Activated CD8-positive, alpha-beta memory T cell treated with anti-CD3 and anti-CD28 coated beads, Interleukin-2, amount 50 U/mL, for 4 hours (primary cell): ENCODE measurements at regions not wholly inside any gene's neighbourhood (a gene's known extent, or its start where the extent isn't known, plus 50 kb on each side); places are given as distances from the start of the nearest gene placed in this dataset.

ENCODE experiments used
- DNase-seq: peaks from one replicate; pipeline ENCODE4 v3.0.0-alpha.2; 2020

DNA sequence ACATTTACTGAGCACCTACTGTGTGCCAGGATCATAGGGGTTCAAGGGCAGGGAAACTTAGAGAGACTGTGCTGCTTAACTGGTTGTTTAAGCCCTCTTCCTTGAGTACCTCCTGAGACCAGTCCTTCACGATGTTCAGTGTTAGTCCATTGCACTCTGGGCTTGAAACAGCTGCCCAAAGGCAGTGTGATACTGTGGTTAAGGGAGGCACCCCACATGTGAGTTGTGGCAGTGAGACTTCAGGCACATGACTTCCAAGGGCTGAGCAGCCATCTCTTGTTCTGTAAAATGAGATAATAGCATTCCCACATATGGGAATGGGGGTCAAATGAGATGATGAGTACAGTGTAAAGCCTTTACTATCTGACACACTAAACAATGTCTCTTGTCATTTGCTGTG lies 75.1 kb downstream of the LINGO1 start:
- DNase-seq: no peak

DNA sequence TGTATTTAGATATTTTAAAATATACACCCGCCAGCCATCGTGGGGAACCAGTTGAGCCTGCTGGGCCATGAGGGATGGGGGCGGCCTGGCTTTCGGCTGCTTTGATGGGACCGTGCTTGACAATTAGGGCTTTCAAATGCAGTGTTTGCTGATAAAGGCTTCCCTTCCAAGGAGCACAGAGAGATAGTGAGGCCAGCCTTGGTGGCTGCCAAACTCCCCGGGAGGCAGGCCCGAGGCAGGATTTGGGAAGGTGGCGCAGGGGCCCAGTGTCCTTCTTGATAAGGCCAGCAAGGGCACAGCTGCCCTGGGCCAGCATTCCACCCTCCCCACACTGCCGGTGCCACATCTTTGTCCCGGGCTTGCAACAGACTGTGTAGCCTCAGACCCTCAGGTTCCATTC lies 75.6 kb downstream of the LINGO1 start:
- no peak for DNase-seq

DNA sequence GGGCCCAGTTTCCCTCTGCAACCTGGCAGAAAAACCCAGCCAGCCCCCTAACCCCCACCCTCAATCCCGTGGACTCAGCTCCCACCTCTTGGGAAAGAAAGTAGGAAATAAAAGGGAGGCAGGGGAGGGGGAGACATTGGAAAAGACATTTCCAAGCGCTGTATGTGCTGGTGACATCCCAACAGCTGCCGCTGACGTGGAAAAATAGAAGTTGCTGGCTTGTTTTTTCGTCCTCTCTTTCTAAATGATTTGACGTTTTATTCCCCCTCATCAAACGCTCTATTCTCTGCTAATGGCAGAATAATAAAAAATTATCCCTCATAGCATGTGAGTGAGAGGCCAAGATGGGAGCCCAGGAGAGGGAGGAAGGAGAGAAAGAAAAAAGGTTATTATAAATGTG lies 76.1 kb downstream of the LINGO1 start:
- no peak for DNase-seq

DNA sequence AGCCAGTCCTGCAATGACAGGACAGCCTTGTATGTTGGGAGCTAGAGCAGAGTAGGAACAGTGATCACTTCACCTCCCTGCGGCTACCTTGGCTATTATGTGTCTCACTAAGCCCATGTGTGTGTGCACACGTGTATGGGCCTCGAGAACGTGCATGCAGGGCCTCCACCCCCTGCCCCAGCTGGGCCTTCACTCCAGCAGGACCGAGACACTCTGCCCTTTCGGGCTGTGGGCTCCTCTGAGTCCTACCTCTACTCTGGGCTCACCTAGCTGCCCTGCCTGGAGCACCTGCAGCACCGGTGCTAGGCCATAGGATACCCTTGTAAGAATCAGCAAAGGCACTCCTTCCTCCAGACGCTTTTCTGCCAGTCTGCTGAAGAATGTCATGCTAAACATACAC lies 77.5 kb downstream of the LINGO1 start:
- no peak for DNase-seq

DNA sequence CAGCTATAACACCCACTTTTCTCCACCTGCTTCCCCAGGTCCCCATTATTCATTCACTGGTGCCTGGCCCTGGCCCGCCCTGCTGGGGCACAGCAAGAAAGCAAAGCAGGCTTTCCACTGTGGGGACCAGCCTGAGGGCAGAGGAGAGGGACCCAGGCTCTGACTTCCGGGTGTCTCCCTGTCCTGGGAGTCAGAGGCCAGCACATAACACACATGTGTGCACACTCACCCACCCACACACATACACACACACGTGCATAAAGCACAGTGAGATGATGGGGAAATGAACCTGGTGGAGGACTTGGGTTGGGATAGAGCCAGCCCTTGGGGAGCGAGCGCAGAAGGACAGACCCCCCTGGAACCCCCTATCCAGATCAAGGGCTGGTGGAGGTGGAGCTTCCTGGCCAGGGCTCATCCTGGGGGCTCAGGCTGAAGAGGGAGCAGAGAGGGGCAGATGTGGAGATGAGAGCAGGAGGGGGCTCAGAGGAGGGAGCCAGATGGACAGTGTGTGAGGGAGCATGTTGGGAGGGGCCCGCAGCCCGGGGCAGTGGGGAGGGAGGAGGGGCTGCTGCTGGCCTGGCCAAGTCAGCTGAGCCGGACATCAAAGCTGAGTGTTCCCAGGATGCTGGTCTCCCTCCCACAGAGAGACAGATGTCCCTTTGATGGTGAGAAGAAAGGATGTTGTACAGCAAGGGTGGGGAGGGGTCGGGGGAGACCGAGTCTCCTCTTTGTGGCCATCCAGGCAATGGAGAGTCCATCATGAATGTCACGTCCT lies 78.2 kb downstream of the LINGO1 start:
- no peak for DNase-seq

DNA sequence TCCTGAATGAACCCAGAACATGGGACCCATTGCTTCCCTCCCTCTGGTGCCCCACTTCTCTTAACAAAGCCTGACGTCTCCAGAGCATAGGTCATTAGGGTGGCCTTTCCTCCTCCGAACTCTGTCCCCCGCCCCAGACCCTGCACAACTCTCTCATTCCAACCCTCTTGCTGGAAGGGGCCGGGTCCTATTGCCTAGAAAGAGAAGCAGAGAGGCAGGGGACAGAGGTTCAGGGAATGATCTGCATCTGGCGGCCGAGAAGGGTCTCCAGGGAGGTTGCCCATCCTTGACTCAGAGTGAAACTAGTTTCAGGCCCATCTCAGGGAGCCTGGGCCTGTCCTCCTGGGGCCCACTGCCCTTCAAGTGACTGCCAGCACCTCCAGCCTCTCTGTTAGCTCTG lies 79.0 kb downstream of the LINGO1 start:
- DNase-seq: no peak

DNA sequence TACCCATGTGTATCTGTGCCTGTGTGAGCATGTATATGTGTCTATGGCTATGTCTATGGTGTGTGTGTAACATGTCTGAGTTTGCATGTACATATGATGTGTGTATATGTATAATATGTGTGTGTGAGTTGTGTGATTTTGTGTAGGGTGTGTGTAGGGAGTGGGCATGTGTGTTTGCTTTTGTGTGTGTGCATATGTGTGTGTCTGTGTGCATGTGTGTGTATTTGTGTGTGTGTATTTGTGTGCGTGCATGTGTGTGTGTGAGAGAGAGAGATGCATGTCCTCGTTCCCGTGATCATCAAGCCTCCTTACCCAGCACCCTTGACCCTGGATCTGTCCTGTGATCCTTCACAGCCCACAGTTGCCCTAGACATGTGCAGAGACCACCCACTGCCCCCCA lies 79.5 kb downstream of the LINGO1 start:
- no peak for DNase-seq

DNA sequence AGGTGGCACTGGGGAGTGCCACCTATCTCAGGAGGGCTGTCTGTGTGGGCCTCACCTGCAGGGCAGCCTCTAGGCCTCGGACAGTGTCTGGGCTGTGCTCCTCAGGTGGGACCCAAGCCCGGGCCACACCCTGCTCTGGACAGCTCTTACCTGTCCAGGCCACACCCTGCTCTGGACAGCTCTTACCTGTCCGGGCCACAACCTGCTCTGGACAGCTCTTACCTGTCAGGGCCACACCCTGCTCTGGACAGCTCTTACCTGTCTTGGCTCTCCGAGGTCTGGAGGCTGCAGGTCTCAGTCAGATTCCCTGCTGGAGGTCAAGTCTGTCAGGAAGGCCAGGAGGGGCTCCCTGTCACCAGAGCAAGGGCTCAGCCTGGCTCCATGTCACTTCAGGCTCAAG lies 80.6 kb downstream of the LINGO1 start:
- no peak for DNase-seq

DNA sequence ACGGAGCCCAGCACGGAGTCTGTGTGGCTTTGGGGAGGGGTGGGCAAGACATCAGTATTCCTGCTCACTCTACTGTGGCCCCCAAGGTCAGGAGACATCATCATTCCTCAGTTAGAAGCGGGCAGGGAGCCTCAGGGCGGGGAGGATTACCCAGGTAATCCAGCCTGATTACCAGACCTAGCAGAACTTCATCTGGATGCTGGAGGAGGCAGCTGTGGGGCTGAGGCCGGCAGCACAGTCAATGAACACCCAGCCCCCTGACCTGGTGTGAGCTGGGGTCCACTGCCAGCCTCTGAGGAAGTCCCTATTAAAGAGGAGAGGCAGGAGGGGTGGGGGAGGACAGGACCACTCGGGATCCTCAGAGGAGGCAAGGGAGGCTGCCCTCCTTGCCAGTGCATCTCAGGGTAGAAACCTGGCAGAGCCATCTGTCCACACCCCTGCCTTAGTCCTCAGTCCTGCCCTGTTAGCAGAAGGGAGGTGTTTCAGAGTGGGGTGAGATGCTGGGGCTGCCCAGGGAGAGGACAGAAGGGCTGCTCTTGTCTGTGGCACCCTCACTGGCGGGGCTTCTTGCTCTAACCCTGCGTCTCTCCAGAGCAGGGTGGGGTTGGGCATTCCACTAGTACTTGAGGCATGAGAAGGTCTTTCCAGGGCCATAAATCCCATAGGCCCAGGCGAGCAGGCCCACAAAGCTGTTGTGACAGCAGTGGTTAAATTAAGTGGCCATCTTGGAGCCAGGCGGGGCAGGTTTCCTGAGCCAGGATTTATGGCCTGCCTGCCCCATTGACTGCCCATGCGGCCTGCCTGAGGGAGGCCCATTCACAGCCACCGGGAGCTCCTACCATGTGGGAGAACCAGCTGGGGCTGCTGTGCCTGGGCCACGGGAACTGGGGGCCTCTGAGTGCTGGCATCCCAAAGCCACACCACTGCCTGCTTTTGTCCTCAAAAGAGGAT lies 82.1 kb downstream of the LINGO1 start:
- no peak for DNase-seq

DNA sequence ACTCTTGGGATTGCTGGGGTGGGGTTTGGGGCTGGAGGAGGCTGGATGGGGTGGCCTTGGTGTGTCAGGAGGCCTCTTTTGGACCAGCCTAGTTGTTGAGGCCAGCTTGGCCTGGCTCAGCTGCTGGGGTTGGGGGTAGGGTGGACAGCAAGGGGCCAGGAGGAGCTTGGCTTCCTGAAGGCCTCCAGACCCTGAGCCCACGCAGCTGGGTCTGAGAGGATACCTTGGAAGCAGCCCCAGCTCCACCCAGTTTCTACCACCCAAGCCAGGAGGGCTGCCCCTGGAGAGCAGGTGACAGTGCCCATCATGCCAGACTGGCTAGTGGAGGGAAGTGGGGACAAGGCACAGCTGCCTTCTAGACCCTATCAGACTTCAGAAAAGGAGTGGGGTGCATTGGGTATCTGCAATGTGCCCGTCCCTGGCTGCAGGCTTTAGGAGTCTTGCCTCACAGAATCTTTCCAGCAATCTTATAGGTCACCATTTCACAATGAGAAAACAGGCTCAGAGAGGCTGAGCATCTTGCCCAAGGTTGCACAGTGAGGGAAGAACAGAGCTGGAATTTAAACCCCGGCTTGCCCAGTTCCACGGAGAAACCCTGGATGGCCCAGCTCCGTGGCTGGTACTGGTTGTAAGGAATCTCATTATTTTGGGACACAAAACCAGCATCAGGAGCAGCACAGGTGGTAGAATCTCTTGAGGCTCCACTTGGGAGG lies 83.0 kb downstream of the LINGO1 start:
- no peak for DNase-seq

DNA sequence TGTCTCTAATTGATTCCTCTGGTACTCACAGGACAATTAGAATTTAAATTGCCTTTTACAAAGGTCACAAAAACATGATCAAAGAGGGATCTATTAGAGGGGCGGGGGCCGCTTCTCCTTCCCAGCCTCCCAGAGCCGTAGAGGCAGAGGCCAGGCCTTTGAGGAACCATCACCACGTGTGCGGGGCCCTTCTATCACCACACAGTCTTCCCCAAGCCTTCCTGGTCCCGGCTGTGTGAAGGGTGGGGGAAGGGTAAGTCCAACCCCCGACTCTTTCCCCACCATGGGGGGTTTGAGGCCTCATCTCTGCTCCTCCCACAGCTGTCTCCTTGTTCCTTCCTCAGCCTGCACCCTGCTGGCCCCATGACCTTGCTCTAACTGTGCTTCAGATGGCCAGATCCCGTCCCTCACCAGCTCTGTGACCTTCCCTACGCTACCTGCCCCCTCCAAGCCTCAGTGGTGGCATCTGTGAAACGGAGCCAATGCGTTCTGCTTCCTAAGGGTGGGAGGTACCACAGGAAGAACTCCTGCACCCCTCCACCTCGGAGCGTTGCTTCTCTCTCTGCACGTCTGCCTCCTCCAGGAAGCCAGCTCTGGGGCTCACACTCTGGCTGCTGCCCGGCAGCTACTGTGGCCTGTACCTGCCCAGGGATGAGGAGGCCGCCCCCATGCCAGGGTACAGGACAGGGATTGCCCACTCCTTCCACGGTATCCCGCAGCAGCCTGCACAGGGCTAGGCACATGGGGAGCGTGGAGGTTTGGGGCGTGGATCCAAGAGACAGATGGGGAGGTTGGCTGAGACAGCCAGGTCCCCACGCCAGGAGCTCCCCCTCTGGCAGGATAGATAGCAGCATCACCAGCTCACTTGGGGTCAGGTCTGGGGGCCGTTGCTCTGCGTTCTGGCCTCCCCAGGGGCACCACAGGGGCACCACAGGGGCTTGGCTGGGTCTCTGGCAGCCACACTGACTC lies 83.8 kb downstream of the LINGO1 start:
- DNase-seq: no peak

DNA sequence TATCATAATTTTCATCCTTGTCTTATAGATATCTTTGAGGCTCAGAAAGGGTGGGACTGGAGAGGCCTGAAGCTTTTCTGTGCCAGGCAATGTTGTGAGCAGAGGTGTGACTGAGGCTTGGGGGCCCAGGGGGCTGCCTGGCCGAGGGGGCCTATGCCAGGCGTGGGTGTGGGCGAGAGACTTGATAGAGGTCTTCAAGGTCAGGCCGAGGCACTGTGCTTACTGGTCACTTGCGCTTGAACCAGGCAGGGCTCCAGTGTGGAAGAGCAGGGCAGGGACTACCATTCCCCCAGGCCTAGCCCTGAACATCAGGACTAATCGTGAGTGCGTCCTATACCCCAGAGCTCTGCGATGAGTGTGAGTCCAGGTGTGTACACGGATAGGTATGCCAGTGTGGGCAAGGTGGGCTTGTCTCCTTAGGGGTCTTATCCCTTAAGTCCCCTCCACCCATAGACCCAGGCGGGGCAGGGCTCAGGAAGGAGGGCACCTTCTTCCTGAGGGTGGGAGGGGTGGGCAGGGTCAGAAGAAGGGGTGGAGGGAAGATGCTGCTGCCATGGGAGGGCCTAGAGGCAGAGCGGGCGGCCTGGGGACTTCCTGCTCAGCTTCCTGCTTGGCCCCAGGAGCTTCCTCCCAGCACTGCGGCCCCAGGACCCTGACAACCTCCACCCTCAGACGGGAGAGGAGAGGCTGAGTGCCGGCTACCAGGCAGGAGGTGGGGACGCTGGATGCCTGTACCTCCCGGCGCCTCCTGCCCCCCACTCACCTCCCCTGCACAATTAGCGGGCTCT lies 84.7 kb downstream of the LINGO1 start:
- no peak for DNase-seq

DNA sequence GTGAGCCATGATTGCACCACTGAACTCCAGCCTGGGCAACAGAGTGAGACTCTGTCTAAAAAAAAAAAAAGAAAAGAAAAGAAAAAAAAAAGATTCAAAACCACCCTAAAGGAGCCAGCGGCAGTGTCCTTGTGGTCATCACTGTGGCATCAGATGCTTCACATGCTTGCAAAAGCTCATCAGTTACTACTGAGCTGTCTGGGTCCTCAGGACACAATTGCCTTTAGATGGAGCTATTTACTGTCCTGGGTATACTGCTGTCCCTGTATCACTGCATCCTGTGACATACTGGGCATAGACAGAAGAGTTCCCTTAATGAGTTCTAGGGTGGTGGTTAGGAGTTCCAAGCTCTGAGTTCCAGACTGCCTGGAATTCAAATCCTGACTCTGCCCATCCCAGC lies 85.8 kb downstream of the LINGO1 start:
- no peak for DNase-seq

DNA sequence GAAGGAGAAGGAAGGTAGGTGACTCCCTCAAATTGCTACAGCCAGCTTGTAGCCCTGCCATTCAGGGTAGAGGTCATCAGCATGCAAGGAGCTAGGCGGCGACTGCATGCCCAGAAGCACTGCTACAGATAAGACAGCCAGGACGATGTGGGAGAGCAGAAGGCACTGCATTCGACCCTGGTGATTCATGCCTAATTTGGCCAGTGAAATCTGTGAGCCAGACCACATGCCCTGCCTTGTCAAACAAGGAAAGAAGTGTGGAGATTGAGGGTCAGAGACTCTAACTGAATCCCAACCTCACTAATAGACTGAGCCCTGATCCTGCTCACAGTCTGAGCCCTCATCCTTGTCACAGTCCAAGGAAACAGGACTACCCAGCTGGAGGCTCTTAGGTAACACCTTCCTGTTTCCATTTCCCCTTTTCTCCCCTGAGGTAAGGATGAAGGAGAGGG lies 86.6 kb downstream of the LINGO1 start:
- no peak for DNase-seq

DNA sequence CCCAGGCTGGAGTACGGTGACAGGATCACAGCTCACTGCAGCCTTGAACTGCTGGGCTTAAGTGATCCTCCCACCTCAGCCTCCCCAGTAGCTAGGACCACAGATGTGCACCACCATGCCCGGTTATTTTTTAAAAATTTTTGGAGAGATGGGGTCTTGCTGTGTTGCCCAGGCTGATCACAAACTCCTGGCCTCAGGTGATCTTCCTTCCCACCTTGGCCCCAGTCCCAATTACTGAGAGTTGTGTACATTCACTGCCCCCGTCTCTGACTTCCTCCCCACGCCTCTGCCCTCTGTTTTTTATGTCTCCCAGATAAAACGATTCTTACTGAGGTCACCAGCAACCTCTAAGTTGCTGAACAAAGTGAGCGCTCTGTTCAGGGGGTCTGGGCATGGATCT lies 87.7 kb downstream of the LINGO1 start:
- DNase-seq: no peak

DNA sequence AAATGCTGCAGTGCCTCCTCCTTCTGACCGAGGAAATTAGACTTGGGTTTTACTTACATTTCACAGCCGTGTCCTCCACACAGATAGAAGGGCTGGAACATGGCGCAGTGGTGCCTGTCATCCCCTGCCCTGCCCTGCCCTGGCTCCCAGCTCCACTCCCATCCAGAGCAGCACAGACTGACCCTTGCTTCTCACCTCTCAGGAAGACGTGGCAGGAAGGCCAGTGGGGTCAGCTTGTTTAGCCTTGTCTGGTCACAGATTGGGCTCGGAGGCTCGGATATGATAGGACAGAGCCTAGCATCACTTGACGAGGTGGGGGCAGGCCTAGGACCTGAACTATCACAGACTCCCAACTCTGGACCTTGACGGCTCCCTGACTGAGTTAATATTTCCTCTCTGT lies 88.5 kb downstream of the LINGO1 start:
- no peak for DNase-seq

DNA sequence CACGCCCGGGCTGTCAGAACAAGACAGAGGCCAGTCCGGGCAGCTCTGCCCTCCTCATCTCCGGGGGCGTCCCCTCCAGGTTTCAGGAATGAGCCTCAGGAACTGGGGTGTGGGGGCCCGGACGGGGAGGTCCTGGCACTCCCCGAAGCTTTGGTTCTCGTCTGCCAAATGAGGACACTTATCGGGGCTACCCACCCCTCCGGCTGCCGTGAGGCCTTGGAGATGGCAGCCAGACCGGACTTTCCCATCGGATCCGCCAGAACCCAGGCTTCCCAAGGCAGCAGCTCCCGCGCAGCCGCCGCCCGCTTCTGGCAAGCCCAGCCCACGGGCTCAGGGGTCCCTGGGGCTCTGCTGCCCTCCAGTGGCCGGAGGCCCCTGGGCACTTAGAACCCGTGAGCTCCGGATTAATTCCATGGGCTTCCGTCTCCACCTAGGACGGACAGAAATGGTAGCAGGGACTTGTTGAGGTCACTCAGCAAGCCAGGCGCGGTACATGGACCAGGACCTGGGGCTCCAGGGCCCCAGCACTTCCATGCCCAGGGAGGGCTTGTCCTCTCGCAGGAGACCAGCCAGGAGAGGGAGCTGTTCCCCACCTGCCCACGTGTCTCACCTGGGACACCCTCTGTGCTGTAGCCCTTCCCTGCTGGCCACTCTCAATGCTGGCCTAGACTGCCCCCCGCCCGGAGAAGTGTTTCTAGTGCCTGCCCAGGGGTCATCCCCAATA lies 89.4 kb downstream of the LINGO1 start:
- peak; percentile 76 for DNase-seq

DNA sequence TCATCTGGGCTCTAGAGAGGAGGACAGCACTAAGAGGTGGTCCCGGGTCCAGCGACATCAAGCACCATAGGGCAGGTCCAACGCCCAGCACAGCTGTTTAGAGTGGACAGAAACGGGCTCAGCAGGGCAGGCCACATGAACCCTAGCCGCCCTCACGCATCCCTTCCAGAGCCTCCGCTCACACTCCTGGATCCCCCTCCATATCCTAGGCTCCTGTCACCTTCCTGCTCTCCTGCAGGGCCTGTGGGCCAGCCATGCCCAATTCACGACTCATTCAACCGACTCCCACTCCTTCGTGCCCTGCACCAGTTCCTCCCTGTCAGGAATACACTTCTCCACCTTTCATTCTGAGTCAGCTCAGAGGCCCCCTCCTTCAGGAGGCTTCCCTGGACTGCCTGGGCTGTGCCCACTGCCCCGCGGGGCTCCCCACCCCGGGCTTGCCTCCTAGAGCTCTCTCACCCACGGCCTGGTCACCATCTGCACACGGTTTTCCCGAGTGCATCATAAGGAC lies 90.2 kb downstream of the LINGO1 start:
- DNase-seq: no peak

DNA sequence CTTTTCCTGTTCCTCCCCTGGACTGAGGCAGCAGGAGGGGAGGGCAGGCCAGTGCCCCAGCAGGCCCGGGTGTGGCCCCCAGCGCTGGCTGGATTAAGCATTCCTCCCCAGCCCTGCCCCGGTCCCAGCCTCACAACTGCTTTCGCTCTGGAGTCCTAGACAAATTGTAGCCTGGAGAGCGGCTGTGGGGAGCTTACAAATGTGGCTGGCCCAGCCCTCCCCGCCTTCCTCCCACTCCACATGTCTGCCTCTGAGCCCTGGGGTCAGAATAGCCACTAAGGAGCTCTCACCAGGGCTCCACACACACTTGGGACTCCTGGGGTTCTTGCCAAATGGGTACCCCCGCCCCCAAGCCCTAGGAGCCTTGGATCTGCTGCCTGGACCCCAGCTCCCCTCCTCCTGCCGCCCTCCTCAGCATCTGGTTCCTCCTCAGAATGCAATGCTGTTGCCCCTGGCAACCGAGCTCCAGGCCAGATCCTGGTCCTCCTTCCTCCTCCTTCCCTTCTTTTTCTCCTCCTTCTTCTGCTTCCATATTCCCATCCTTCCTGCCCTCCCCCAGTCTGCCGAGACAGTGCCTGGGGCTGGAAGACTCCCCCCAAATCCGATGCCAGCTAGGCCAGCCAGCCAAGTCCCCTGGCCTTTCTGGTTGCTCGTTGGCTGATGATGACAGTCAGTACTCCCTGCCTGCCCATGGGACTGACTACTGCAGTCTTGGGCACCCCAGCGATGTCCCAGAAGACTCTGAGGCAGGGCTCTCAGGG lies 91.1 kb downstream of the LINGO1 start:
- no peak for DNase-seq
